HG03521 (cell line): ENCODE measurements at regions not wholly inside any gene's neighbourhood (a gene's known extent, or its start where the extent isn't known, plus 50 kb on each side); places are given as distances from the start of the nearest gene placed in this dataset.

Source experiments
- ATAC-seq: cut with Tn5 transposase; IDR thresholded peaks from one replicate; pipeline ENCODE4 v1.9.1; 2021; ENCODE audit warnings: mild to moderate bottlenecking, moderate library complexity; ENCODE audit not compliant: unreplicated experiment

DNA sequence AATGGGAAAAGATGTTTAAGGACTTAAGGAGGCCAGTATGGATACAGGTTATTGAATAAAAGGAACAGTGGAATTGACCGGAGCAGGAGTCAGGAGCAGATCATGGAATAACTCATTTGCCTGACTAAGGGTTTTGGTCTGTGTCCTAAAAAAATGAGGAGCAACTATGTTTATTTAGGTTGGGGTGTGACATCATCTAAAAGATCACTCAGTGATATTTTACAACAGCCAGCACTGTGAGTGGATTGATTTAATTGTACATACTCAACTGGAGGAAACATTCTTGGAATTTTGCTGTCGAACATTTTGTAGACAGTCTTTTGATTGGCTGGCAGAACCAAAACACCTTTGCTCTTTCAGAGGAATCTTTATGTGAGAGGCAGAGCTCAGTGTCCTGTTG, 348.6 kb upstream of the CDIN1 start:
- ATAC-seq, result no peak

DNA sequence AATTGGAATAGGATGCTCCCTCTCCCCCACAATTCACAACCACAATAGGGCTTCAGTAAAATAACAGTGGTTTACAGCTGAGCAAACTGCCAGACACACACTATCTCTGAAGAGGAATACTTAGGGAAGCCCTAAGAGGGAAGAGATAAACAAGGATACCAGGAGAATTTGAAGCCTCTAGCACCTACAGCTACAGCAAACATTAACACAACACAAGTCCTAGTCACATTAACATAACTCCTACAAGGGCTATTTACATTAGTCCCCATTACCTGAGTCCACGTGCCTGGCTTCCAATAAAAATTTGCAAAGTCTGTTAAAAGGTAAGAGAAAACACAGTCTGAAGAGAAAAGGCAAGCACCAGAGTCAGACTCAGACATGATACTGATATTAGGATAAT, 346.9 kb upstream of the CDIN1 start:
- ATAC-seq, result no peak

DNA sequence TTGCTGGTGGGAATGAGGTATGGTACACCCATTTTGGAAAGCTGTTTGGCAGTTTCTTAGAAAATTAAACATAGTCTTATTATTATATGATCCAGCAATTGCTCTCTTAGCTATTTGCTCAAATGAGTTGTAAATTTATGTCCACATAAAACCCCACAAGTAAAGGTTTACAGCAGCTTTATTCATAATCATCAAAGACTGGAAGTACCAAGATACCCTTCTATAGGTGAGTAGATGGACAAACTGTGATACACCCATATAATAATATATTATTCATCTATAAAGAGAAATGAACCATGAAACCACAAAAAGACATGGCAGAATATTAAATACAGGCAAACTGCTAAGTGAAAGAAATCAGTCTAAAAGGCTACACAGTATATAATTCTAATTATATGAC, 344.7 kb upstream of the CDIN1 start:
- ATAC-seq, result no peak

DNA sequence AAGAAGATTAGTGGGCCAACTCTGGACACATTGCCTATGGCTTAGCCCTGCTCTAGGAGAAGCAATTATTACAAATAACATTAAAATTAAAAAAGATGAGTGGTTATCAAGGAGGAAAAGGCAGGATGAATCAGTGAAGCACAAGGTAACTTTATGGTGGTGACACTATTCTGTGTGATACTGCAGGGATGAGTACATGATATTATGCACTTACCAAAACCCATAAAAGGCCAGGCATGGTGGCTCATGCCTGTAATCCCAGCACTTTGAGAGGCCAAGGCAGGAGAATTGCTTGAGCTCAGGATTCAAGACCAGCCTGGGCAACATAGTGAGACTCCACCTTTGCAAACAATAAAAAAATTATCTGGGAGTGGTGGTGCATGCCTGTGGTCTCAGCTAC, 344.3 kb upstream of the CDIN1 start:
- ATAC-seq, result no peak

DNA sequence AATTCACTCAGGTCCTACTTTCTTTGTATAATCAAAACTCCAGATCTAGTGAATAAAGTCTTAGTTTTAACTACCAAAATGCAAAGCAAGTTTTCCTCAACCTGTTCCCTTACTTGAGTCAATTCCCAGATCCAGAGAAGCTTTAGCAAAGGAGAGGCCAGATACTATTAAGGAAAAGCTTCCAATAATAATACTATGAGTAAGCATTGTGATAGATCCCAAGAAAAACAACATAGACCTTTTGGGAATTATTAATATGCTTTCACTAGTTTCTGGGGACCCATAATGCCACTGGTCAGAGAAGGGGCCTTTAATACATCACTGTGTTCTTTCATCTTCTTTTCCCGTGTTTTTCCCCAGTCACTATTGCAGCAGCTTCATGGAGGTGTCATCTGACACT, 339.9 kb upstream of the CDIN1 start:
- no peak for ATAC-seq

DNA sequence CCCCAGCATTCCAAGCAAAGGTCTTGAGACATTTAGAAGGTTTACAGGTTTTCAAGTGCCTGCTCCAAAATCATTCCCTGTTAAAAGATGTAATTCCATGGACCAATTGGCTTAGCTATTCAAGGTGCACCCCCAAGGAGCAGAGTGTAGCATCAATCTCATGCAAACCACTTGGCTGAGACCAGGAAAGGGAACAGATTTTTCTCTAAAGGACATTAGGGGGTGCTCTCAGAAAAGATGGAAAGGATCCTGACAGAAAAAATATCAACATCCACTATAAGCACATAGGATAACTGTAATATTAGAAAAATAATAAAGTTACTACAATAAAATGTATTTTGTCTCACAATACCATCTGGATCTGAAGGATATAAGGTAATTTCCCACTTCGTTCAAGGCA, 328.0 kb upstream of the CDIN1 start:
- ATAC-seq, result no peak

DNA sequence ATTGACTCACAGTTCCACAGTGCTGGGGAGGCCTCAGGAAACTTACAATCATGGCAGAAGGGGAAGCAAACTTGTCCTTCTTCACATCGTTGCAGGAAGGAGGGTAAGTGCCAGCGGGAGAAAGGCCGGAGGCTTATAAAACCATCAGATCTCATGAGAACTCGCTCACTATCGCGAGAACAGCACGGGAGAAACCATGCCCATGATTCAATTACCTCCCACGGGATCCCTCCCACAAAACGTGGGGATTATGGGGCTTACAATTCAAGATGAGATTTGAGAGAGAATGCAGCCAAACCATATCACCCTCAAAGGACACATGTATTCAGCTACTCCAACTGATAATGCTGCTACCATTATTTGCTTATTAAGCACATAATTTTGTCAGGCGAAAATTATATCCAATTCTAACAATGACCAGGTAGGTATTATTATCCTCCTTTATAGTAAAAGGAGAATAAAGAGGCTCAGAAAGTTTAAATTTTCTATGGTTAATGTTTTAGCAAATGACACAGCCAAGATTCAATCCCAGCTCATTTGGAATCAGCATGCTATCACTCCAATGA, 327.2 kb upstream of the CDIN1 start:
- ATAC-seq, result no peak

GRCh38 chr15:36254426-36254825, 325.0 kb upstream of the CDIN1 start:
- no peak for ATAC-seq

GRCh38 chr15:36256404-36256807, 323.0 kb upstream of the CDIN1 start:
- no peak for ATAC-seq

DNA sequence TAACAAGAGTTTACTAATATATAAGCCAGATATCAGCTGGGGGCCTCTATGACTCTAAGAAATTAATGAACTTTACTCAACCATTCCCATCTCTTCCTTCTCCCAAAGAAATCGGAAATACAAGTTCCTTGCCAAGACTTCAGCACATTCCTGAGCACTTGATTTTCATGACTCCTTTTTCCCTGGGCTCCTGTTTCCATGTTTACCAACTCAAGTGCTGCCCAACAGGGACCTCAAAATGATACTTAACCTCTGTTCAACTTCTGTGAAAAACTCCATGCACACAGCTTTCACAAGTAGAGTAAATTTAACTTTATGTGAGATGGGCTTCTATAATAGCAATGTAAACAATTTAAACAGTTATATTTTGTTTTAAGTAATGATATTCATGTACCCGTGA, 315.8 kb upstream of the CDIN1 start:
- ATAC-seq, result no peak

DNA sequence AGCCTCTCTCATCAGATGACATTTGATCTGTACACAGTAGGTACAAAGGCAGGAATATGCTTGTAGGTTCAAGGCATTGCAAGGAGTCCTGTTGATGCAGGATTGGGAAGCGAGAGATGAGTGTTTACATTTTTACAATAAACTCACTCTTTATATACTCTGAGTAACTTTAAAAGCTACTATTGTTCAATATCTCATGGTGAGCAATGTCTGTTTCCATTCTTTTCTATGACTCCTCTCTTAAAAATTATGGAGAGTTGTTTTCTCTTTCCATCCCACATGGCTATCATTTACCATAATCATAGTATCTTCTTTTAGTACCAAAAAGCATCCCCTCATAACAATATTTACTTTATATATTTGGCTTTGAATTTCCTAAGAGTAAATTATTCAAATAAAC, 314.0 kb upstream of the CDIN1 start:
- ATAC-seq, result no peak

DNA sequence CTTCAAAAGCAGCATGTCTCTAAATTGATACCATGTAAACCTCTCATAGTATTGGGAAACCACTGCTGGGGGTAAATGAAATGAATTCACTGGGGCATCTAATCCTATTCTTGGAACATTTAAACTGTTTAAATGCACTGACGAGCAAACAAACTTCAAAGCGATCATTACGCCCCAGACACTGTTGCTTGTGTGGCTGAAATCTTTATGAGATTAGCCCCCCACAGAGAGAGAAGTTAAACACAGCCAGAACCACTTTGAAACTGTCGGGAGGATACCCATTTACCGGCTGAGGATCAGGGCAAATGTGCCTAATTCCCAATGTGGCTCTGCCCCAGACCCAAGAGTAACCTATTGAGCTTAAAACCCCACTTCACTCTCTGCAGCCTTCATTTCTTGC, 308.4 kb upstream of the CDIN1 start:
- ATAC-seq, result no peak

- no peak for ATAC-seq
These were observed 303.8 kb upstream of the CDIN1 start for GRCh38 chr15:36275656-36276055.

DNA sequence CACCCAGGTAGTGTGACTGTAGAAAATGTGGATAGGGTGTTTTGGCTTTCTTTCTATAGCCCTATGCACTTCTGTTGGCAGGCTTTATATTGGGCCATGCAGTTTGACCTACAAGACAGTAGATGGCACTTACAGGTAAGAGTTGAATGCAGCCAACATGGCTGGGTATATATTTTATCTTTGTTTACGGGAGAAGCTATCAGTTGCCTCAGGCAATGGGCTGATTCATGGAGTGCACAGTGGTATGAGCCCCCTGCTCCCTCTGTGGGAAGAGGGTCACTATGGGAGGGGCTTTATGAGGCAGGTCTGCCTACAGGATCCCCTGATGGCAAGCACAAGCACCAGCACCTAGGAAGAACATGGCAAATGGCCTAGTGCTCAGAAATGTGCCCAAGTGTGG, 301.2 kb upstream of the CDIN1 start:
- ATAC-seq, result no peak

GRCh38 chr15:36282821-36283220, 296.6 kb upstream of the CDIN1 start:
- no peak for ATAC-seq

DNA sequence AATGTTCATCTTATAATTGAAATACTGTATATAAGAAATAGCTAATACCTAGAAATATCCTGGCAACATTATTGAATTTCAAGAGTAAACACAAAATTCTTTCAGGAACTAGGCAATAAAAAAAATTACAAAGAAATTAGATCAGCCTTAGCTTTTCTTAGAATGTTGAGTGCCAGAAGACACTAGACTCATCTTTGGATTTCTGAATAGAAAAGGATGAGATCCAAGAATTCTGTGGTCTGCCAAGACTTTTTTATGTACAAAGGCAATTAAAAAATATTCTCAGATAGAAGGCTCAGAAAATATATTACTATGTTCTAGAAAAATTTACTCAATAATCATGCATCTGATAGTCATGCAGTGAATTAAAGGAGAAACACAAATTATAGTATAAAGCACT, 294.5 kb upstream of the CDIN1 start:
- no peak for ATAC-seq

GRCh38 chr15:36291501-36291900, 287.9 kb upstream of the CDIN1 start:
- no peak for ATAC-seq

DNA sequence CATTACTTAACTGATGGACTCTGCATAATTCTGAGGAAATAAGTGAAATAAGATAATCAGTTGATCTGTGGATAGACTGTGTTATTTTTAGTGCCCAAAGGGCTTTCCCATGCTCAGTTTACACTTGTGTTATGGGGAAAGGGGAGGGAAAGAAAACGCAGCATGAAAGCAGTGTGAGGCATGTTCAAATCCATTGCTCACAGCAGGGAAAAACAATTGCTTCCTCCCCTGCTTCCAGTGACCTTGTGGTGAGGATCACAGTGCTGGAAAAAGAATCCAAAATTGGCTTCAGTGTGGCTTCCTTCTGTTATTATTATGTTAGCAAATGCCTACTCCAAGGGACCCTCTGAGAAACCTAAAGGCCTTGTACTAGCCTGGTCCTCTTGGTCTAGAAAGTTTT, 285.1 kb upstream of the CDIN1 start:
- no peak for ATAC-seq

GRCh38 chr15:36301947-36302346, 277.5 kb upstream of the CDIN1 start:
- no peak for ATAC-seq

GRCh38 chr15:36313021-36313420, 266.4 kb upstream of the CDIN1 start:
- ATAC-seq, result no peak

DNA sequence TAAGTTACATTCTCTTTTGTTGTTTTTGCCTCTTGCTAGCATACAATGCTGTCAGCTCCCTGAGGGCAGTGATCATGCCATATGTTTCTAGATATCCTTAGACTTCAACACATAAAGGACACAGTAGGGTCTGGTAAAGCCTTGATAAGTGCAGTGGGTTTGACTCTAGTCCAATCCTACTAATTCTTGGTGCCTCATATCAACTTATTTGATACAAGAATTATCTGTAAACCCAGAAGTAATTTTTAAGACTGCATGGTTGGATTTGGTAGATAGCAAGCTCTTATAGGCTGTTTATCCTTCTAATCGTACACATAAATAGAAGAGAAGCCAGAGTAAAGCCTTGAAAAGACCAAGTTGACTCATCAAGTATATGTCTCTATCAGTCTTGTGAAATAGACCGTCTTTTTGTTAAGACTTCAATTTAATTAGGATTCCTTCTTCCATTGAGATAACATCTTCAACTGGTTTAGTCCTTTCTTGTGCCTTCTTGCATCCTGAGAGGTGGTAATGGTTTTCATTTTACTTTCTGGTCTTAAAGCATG, 265.6 kb upstream of the CDIN1 start:
- no peak for ATAC-seq

GRCh38 chr15:36315649-36316048, 263.8 kb upstream of the CDIN1 start:
- no peak for ATAC-seq

DNA sequence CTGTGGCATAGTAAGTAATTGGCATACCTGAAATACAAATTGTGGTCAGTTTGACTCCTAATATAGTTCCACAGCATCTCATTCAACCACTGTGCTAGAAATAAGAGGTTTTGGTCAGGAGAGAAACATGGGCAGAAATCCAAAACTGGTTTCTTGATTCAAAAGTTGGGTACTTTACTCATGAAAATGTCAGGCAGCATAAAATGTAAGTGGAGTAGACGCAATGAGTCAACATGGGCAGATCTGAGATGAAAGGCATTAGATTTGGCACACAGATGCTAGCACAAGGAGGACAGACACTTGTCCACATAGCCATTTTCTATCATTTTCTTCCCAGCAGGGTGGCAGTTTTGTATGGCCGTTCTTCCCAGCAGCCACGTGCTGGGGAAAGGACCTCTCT, 255.8 kb upstream of the CDIN1 start:
- no peak for ATAC-seq
